ENCODE measurements at regions not wholly inside any gene's neighbourhood (a gene's known extent, or its start where the extent isn't known, plus 50 kb on each side); places are given as distances from the start of the nearest gene placed in this dataset.
A peak's percentile ranks its signal among the peaks of the same experiment; 100 is the strongest.
"Not testable (repeated sequence)": the region's sequence is repeated elsewhere in the genome, so short reads cannot be mapped to it uniquely, and the experiment has no call there.

- H3K9me3 ChIP-seq; intact Hi-C loops (cut with DNase I; ENCODE audit: low total_unique reads); DNase-seq; H3K4me3 ChIP-seq; H3K36me3 ChIP-seq; H3K4me1 ChIP-seq; H3K27ac ChIP-seq; in situ Hi-C loops (cut with MboI; ENCODE audit: low pct_ligation_motif_present in 1 of 4, low pct_unique_long_range_greater_than_20kb in 1 of 4, low sequenced_read_pairs in 3 of 4); H3K27me3 ChIP-seq: not testable (repeated sequence)
- 41 to 66% methylated on average over 2 of the region's 2 CpGs for WGBS, 2 donors (ENCODE audit: low coverage in 1 of 2)
These were observed 50.8 kb downstream of the PPIAL4G start for GRCh38 chr1:148432318-148432717.

- H3K27me3 ChIP-seq; H3K27ac ChIP-seq; in situ Hi-C loops (cut with MboI; ENCODE audit: low pct_ligation_motif_present in 1 of 4, low pct_unique_long_range_greater_than_20kb in 1 of 4, low sequenced_read_pairs in 3 of 4); H3K9me3 ChIP-seq; DNase-seq; intact Hi-C loops (cut with DNase I; ENCODE audit: low total_unique reads); H3K36me3 ChIP-seq; H3K4me3 ChIP-seq: not testable (repeated sequence)
- peaks cover 0 to 10% (median 1%) of the 10 kb centered on the region in 4 donors for H3K4me1 ChIP-seq
These were observed 53.2 kb downstream of the PPIAL4G start for GRCh38 chr1:148429856-148430255.

GRCh38 chr1:148426940-148427611 lies 56.0 kb downstream of the PPIAL4G start:
- in situ Hi-C loops (cut with MboI; ENCODE audit: low pct_ligation_motif_present in 1 of 4, low pct_unique_long_range_greater_than_20kb in 1 of 4, low sequenced_read_pairs in 3 of 4); H3K4me3 ChIP-seq; H3K27me3 ChIP-seq; H3K36me3 ChIP-seq; DNase-seq; H3K27ac ChIP-seq; intact Hi-C loops (cut with DNase I; ENCODE audit: low total_unique reads); H3K9me3 ChIP-seq: not testable (repeated sequence)
- H3K4me1 ChIP-seq = peaks cover 0 to 19% (median 11%) of the 10 kb centered on the region in 4 donors
- WGBS, 2 donors (ENCODE audit: low coverage in 1 of 2) = 94 to 100% methylated on average over 2 of the region's 2 CpGs

GRCh38 chr1:148426385-148426784 lies 56.7 kb downstream of the PPIAL4G start:
- H3K9me3 ChIP-seq; intact Hi-C loops (cut with DNase I; ENCODE audit: low total_unique reads); H3K27me3 ChIP-seq; H3K36me3 ChIP-seq; DNase-seq; H3K4me3 ChIP-seq; H3K27ac ChIP-seq; in situ Hi-C loops (cut with MboI; ENCODE audit: low pct_ligation_motif_present in 1 of 4, low pct_unique_long_range_greater_than_20kb in 1 of 4, low sequenced_read_pairs in 3 of 4): not testable (repeated sequence)
- peaks cover 0 to 19% (median 11%) of the 10 kb centered on the region in 4 donors for H3K4me1 ChIP-seq
- 83% methylated on average over 2 of the region's 2 CpGs; no CpG with 5 or more reads in 1 of the 2 donors for WGBS, 2 donors (ENCODE audit: low coverage in 1 of 2)

- Histone ChIP-seq H3K4me1 (peaks cover 0 to 19% (median 11%) of the 10 kb centered on the region in 4 donors), H3K27ac (peak overlapping the region; percentile 38 to 67 (median 52))
- in situ Hi-C loops (cut with MboI; ENCODE audit: low pct_ligation_motif_present in 1 of 4, low pct_unique_long_range_greater_than_20kb in 1 of 4, low sequenced_read_pairs in 3 of 4); H3K27me3 ChIP-seq; intact Hi-C loops (cut with DNase I; ENCODE audit: low total_unique reads); H3K36me3 ChIP-seq; H3K4me3 ChIP-seq; H3K9me3 ChIP-seq: not testable (repeated sequence)
- WGBS, 2 donors (ENCODE audit: low coverage in 1 of 2) = 48 to 73% methylated on average over 1 of the region's 1 CpG
- peak in 1 of 3 donors; percentile 68 for TF ChIP-seq POLR2AphosphoS5 (IDR thresholded peaks at IDR 0.05)
- peak; percentile 76 for DNase-seq
These were observed 58.7 kb downstream of the PPIAL4G start for GRCh38 chr1:148424143-148425003.

- in situ Hi-C loops (cut with MboI; ENCODE audit: low pct_ligation_motif_present in 1 of 4, low pct_unique_long_range_greater_than_20kb in 1 of 4, low sequenced_read_pairs in 3 of 4); H3K27ac ChIP-seq; intact Hi-C loops (cut with DNase I; ENCODE audit: low total_unique reads): not testable (repeated sequence)
These were observed 60.2 kb downstream of the PPIAL4G start for GRCh38 chr1:148422921-148423320.

GRCh38 chr1:148417241-148417640 lies 65.9 kb downstream of the PPIAL4G start:
- H3K4me3 ChIP-seq; H3K27me3 ChIP-seq; H3K27ac ChIP-seq; DNase-seq; H3K9me3 ChIP-seq; H3K4me1 ChIP-seq; in situ Hi-C loops (cut with MboI; ENCODE audit: low pct_ligation_motif_present in 1 of 4, low pct_unique_long_range_greater_than_20kb in 1 of 4, low sequenced_read_pairs in 3 of 4); H3K36me3 ChIP-seq; intact Hi-C loops (cut with DNase I; ENCODE audit: low total_unique reads): not testable (repeated sequence)
- 98 to 100% methylated on average over 1 to 3 of the region's 3 CpGs for WGBS, 2 donors (ENCODE audit: low coverage in 1 of 2)

More at GRCh38 chr1:148422921-148423320, 60.2 kb downstream of the PPIAL4G start:
- not testable (repeated sequence) for H3K4me3 ChIP-seq, H3K9me3 ChIP-seq, DNase-seq, H3K27me3 ChIP-seq, H3K36me3 ChIP-seq
- H3K4me1 ChIP-seq = peaks cover 0 to 19% (median 11%) of the 10 kb centered on the region in 4 donors
- 87 to 100% methylated on average over 2 to 4 of the region's 4 CpGs for WGBS, 2 donors (ENCODE audit: low coverage in 1 of 2)

GRCh38 chr1:148413385-148413784 lies 69.7 kb downstream of the PPIAL4G start:
- H3K4me3 ChIP-seq; intact Hi-C loops (cut with DNase I; ENCODE audit: low total_unique reads); H3K27me3 ChIP-seq; H3K4me1 ChIP-seq; in situ Hi-C loops (cut with MboI; ENCODE audit: low pct_ligation_motif_present in 1 of 4, low pct_unique_long_range_greater_than_20kb in 1 of 4, low sequenced_read_pairs in 3 of 4); DNase-seq; H3K36me3 ChIP-seq; H3K27ac ChIP-seq; H3K9me3 ChIP-seq: not testable (repeated sequence)
- 84% methylated on average over 2 of the region's 2 CpGs; no CpG with 5 or more reads in 1 of the 2 donors for WGBS, 2 donors (ENCODE audit: low coverage in 1 of 2)

- in situ Hi-C loops (cut with MboI; ENCODE audit: low pct_ligation_motif_present in 1 of 4, low pct_unique_long_range_greater_than_20kb in 1 of 4, low sequenced_read_pairs in 3 of 4); H3K36me3 ChIP-seq; H3K4me3 ChIP-seq; H3K9me3 ChIP-seq; H3K27ac ChIP-seq; DNase-seq; intact Hi-C loops (cut with DNase I; ENCODE audit: low total_unique reads); H3K27me3 ChIP-seq: not testable (repeated sequence)
- peaks cover 0 to 12% (median 1%) of the 10 kb centered on the region in 4 donors for H3K4me1 ChIP-seq
- WGBS, 2 donors (ENCODE audit: low coverage in 1 of 2) = 95% methylated on average over 28 of the region's 30 CpGs; no CpG with 5 or more reads in 1 of the 2 donors
These were observed 78.1 kb downstream of the PPIAL4G start for GRCh38 chr1:148404786-148405568.

GRCh38 chr1:148403925-148404324 lies 79.2 kb downstream of the PPIAL4G start:
- H3K4me1 ChIP-seq = peaks cover 0 to 12% (median 1%) of the 10 kb centered on the region in 4 donors
- H3K4me3 ChIP-seq; DNase-seq; H3K27ac ChIP-seq; in situ Hi-C loops (cut with MboI; ENCODE audit: low pct_ligation_motif_present in 1 of 4, low pct_unique_long_range_greater_than_20kb in 1 of 4, low sequenced_read_pairs in 3 of 4); H3K9me3 ChIP-seq; H3K36me3 ChIP-seq; intact Hi-C loops (cut with DNase I; ENCODE audit: low total_unique reads); H3K27me3 ChIP-seq: not testable (repeated sequence)
- 80% methylated on average over 2 of the region's 2 CpGs; no CpG with 5 or more reads in 1 of the 2 donors for WGBS, 2 donors (ENCODE audit: low coverage in 1 of 2)

Measured in transverse colon (tissue), 4 donors.